HG03108 (cell line): ENCODE measurements at regions not wholly inside any gene's neighbourhood (a gene's known extent, or its start where the extent isn't known, plus 50 kb on each side); places are given as distances from the start of the nearest gene placed in this dataset.

Experiments used
- ATAC-seq: cut with Tn5 transposase; IDR thresholded peaks from one replicate; pipeline ENCODE4 v1.9.1; 2021; ENCODE audit warnings: moderate library complexity; ENCODE audit not compliant: unreplicated experiment

DNA sequence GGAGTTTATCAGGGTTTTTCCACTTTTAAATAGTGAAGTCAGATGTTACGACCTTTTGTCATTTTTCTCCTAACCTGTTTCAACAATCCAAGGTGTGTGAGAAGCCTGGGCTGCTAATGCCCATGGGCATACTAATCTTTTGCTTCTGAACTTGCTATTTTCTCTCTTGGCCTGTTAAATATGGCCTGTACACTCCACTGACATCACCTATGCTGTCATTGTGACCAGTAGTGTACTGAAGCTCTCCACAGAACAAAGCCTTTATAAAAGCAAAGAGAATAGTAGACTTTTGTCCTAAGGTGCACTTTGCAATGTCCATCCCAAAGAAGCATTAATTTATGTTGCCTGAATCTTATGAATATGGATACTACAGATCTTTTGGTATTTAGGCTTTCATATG lies 1490.5 kb downstream of the STIM2 start:
- ATAC-seq: no peak

- no peak for ATAC-seq
Measured at GRCh38 chr4:28351826-28352225, 1491.2 kb downstream of the STIM2 start.

DNA sequence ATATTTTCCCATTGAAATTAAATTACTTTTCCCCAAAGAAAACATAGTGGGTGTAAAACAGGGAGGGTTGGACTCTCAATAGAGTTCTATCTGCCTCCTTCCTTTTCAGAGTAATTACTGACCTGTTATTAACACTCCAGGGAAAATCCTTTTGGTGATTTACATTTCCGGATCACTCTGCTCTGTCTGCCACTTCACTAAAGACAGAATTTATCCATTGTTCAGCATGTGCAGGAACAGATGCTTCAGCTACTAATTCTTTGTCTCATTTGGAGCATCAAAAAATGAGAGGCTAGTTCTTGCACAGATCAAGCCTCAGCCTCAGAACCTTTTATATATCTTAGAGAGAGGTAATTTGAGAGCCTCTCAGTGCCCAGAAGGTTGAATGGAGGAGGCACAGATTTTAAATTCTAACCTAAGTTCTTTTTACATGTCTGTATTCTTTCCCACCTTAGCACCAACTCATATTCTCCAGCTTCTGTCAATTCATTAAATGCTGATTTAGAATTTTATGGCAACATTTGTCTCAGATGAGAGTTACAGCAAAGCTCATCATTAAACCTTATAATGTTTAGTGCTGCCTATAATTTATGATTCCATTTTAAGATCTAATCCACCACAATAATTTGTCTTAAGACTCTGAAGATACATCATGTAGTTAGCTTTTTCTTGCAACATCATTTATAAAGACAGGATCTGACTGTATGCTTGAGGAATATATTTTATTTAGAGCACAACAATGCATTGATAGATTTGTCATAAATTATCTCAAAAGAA lies 1494.4 kb downstream of the STIM2 start:
- no peak for ATAC-seq

GRCh38 chr4:28357990-28358389 lies 1497.3 kb downstream of the STIM2 start:
- ATAC-seq: no peak

GRCh38 chr4:28358606-28359005 lies 1498.0 kb downstream of the STIM2 start:
- no peak for ATAC-seq

- ATAC-seq: no peak
Measured at GRCh38 chr4:28360681-28361080, 1500.0 kb downstream of the STIM2 start.

DNA sequence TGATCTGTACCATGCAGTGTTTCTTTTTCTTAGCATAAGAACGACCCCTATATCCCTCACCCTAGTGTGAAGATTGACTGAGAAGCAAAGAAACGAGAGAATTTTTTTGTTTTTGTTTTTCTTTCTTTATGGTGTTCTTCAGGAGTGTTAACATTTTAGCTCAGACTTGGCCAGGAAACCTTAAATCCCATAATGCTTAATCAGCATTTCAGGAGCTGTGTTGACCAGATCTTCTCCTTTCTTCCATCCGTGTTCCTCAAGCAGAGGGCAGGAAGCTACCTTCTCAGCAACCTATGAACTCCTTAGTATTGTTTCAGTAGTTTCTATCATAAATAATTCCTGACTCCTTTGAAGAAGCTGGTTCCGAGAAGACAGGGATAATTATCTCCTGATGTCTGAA lies 1501.5 kb downstream of the STIM2 start:
- no peak for ATAC-seq

- no peak for ATAC-seq
Measured at GRCh38 chr4:28369499-28369898, 1508.9 kb downstream of the STIM2 start.

DNA sequence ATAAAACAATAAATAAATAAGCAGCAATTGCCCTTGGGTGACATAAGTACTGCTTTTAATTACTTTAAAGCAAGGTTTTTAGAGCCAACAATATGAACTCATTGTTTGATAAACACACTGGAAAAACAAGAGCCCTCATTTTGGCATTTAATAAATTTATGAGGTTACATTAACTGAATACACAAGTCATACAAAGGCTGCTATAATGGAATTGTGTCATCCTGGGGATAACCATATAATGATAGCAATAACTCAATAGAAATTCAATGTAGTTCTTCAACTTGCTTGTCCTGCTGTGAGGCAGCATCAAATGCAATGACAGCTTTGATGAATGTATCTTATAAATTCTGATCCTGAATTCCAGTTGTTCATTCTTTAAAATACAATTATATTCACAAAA lies 1512.5 kb downstream of the STIM2 start:
- no peak for ATAC-seq

- ATAC-seq: no peak
Measured at GRCh38 chr4:28373601-28374000, 1513.0 kb downstream of the STIM2 start.

GRCh38 chr4:28378109-28378830 lies 1517.6 kb downstream of the STIM2 start:
- ATAC-seq: no peak

DNA sequence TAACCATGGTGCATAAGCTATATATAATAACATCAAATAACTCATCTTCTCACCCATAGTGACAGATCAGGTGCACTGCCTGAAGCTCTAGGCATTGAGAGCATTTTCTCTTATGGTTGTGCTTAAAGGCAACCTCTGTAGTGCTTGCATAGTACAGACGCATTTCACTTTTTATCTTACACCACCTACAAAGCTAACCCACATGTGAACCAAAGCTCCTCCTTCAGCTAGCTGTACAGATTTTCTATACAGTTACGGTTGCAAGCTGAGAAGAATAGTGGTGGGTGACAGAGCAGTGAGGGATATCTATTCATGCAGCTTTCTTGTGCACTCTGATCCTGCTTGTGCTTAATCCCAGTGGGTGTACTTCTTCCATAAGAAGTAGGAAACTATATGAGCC lies 1525.2 kb downstream of the STIM2 start:
- no peak for ATAC-seq

GRCh38 chr4:28386776-28387175 lies 1526.1 kb downstream of the STIM2 start:
- no peak for ATAC-seq

DNA sequence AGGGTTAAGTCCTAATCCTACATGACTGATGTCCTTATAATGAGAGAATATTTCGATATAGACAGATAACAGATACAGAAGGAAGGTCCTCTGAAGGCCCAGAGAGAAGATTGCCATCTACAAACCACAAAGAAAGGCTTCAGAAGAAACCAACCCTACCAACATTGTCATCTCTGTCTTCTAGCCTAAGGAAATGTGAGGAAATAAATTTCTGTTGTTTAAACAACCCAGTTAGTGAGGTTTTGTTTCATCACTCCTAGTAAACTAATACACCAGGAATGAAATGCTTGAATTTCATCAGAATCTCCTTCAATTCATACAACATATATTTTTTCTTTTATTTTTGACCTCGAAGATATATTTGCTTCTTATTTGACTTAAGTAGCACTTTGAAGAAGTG lies 1527.8 kb downstream of the STIM2 start:
- ATAC-seq: no peak

DNA sequence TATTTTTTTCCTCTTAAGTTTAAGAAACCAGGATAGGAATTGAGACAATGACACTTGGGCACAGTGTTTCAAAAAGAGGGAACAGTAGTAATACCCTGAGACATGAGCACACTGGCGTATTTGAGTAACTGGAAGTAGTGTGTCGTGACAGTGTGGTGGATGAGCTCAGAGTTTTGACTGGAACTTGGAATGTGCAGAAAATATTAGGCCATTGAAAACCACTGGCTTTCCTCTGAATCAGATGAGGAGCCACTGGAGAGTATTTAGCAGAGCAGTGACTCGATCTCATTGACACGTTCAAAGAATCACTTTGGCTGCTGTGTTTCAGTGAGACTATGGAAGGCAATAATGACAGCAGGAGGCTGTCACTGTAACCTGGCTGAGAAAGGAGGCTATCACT lies 1531.2 kb downstream of the STIM2 start:
- ATAC-seq: no peak

GRCh38 chr4:28402751-28403150 lies 1542.1 kb downstream of the STIM2 start:
- ATAC-seq: no peak

- no peak for ATAC-seq
Measured at GRCh38 chr4:28421221-28421620, 1560.6 kb downstream of the STIM2 start.

DNA sequence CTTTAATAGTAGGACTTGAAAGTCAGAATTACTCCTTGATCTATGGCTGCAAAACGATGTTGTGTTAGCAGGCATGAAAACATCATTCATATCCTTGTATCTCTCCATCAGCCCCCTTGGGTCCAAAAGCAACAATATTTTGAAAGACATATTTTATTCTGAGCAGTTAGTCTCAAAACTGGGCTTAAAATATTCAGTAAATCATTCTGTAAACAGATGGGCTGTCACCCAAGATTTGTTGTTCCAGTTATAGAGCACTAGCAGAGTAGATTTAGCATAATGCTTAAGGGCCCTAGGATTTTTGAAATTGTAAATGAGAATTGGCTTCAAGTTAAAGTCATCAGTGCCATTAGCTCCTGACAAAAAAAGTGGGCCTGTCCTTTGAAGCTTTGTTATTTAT lies 1565.6 kb downstream of the STIM2 start:
- no peak for ATAC-seq

DNA sequence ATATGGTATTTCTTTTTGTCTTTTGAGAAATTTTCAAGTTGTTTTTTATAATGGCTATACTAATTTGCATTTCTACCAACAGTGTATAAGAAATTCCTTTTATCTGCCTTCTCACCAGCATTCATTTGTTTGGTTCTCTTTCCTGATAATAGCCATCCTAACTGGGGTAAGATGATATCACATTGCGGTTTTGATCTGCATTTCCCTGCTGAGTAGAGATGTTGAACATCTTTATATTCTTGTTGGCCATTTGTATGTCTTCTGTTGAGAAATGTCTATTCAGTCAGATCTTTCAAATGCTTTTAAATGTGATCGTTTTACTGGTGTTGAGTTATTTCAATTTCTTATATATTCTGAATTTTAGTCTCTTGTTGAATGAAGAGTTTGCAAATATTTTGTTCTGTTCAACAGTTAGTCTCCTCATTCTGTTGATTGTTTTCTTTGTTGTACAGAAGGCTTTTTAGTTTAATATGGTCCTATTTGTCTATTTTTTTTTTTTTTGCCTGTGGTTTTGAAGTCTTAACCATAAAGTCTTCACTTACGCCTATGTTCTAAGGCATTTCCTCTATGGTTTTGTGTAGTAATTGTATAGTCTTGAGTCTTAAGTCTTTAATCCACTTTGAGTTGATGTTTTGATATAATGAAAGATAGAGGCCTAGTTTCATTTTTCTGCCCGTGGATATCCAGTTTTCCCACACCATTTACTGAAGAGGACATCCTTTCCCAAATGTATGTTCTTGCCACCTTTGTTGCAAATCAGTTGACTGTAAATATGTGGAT lies 1566.9 kb downstream of the STIM2 start:
- no peak for ATAC-seq

GRCh38 chr4:28432348-28433025 lies 1571.8 kb downstream of the STIM2 start:
- no peak for ATAC-seq

DNA sequence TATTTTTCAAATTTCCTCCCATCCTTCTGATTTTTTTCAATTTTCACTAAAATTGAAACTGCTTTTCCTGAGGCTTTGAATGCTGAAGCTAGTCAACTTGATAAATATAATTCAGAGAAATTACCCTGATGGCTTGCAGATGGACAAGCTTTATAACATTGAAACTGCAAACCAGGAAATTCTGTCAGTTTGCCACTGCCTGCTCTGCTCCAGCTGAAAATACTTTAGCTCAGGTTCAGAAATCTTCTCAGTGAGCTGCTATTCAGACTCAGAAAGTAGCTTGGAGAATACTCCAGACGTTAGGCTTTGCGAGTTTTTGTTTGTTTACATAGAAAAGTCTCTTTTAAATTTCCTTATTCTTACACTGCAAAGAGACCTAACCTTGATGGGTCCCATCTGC lies 1574.7 kb downstream of the STIM2 start:
- no peak for ATAC-seq
